Nephron progenitor cell (in vitro differentiated cells): ENCODE measurements at regions not wholly inside any gene's neighbourhood (a gene's known extent, or its start where the extent isn't known, plus 50 kb on each side); places are given as distances from the start of the nearest gene placed in this dataset.

Source experiments
- DNase-seq: peaks from one replicate; pipeline ENCODE4 v3.0.0; 2021
- H3K27ac Mint-ChIP-seq: 2 replicates; pipeline ENCODE4 v1.8.0; 2021; ENCODE audit warnings: mild to moderate bottlenecking, moderate library complexity, mixed read lengths
- H3K27me3 Mint-ChIP-seq: 2 replicates; pipeline ENCODE4 v1.8.0; 2021; ENCODE audit warnings: mild to moderate bottlenecking, low read depth, mixed read lengths; ENCODE audit not compliant: poor library complexity
- H3K36me3 Mint-ChIP-seq: 2 replicates; pipeline ENCODE4 v1.8.0; 2021; ENCODE audit warnings: low read depth, mixed read lengths
- H3K4me1 Mint-ChIP-seq: 2 replicates; pipeline ENCODE4 v1.8.0; 2021; ENCODE audit warnings: mixed read lengths
- H3K4me3 Mint-ChIP-seq: 2 replicates; pipeline ENCODE4 v1.8.0; 2021; ENCODE audit warnings: mild to moderate bottlenecking, moderate library complexity, mixed read lengths
- H3K9me3 Mint-ChIP-seq: 2 replicates; pipeline ENCODE4 v1.8.0; 2021; ENCODE audit warnings: mild to moderate bottlenecking, moderate library complexity, mixed read lengths
- TF ChIP-seq, protein P1 (sequence below): fragments of 200-600 bp; sonication (generic); IDR thresholded peaks from 2 replicates; pipeline ENCODE4 v1.5.0; 2021; ENCODE audit warnings: antibody characterized with exemption

- peaks cover 12% of the 10 kb centered on the region for H3K36me3 Mint-ChIP-seq
- peaks cover 19% of the 10 kb centered on the region for H3K9me3 Mint-ChIP-seq
- TF ChIP-seq, protein P1, sequence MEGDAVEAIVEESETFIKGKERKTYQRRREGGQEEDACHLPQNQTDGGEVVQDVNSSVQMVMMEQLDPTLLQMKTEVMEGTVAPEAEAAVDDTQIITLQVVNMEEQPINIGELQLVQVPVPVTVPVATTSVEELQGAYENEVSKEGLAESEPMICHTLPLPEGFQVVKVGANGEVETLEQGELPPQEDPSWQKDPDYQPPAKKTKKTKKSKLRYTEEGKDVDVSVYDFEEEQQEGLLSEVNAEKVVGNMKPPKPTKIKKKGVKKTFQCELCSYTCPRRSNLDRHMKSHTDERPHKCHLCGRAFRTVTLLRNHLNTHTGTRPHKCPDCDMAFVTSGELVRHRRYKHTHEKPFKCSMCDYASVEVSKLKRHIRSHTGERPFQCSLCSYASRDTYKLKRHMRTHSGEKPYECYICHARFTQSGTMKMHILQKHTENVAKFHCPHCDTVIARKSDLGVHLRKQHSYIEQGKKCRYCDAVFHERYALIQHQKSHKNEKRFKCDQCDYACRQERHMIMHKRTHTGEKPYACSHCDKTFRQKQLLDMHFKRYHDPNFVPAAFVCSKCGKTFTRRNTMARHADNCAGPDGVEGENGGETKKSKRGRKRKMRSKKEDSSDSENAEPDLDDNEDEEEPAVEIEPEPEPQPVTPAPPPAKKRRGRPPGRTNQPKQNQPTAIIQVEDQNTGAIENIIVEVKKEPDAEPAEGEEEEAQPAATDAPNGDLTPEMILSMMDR = no peak
- H3K27me3 Mint-ChIP-seq = peaks cover 3% of the 10 kb centered on the region
- no peak overlapping the region for H3K4me3 Mint-ChIP-seq
- no peak overlapping the region for H3K27ac Mint-ChIP-seq
- no peaks in the 10 kb centered on the region for H3K4me1 Mint-ChIP-seq
- DNase-seq = no peak
Measured at GRCh38 chr2:172373076-172373475, 54.3 kb upstream of the ITGA6 start.

- Mint-ChIP-seq H3K4me3 (no peak overlapping the region), H3K36me3 (peaks cover 9% of the 10 kb centered on the region), H3K9me3 (peaks cover 17% of the 10 kb centered on the region), H3K4me1 (no peaks in the 10 kb centered on the region), H3K27ac (no peak overlapping the region), H3K27me3 (peaks cover 7% of the 10 kb centered on the region)
- DNase-seq = no peak
- TF ChIP-seq, protein P1 = no peak
Measured at GRCh38 chr2:172373766-172374165, 53.6 kb upstream of the ITGA6 start.

- Mint-ChIP-seq H3K4me3 (no peak overlapping the region), H3K9me3 (peaks cover 14% of the 10 kb centered on the region), H3K27ac (no peak overlapping the region), H3K4me1 (no peaks in the 10 kb centered on the region), H3K27me3 (peaks cover 7% of the 10 kb centered on the region), H3K36me3 (peaks cover under 1% of the 10 kb centered on the region)
- TF ChIP-seq, protein P1 = no peak
- no peak for DNase-seq
Measured at GRCh38 chr2:172374318-172375240, 52.8 kb upstream of the ITGA6 start.

DNA sequence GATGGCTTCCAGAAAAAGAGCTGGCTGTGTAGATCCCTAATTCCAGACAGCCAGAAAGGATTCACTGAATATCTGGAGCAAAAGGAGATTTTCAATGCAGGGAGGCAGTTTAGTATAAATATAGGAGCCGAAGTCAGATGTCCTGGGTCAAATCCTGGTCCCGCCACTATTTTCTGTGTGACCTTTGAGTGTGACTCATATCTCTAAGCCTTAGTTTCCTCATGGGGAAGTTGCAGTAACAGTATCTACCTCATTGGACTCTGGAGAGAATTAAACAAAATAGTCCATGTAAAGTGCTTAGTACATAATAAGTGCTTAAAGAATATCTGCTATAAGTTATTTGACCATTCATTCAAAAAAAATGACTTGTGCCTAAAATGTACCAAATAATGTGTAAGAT, 52.1 kb upstream of the ITGA6 start:
- peaks cover 2% of the 10 kb centered on the region for H3K4me1 Mint-ChIP-seq
- no peak overlapping the region for H3K4me3 Mint-ChIP-seq
- peaks cover 7% of the 10 kb centered on the region for H3K27me3 Mint-ChIP-seq
- H3K27ac Mint-ChIP-seq = no peak overlapping the region
- TF ChIP-seq, protein P1 = no peak
- H3K9me3 Mint-ChIP-seq = peaks cover 14% of the 10 kb centered on the region
- no peaks in the 10 kb centered on the region for H3K36me3 Mint-ChIP-seq
- DNase-seq = no peak

GRCh38 chr2:172376016-172376415, 51.4 kb upstream of the ITGA6 start:
- peaks cover 10% of the 10 kb centered on the region for H3K4me1 Mint-ChIP-seq
- H3K27ac Mint-ChIP-seq = no peak overlapping the region
- TF ChIP-seq, protein P1 = no peak
- H3K36me3 Mint-ChIP-seq = no peaks in the 10 kb centered on the region
- DNase-seq = no peak
- H3K27me3 Mint-ChIP-seq = peaks cover 7% of the 10 kb centered on the region
- no peak overlapping the region for H3K4me3 Mint-ChIP-seq
- H3K9me3 Mint-ChIP-seq = peaks cover 8% of the 10 kb centered on the region
